DOHH2 (cell line): ENCODE measurements at regions not wholly inside any gene's neighbourhood (a gene's known extent, or its start where the extent isn't known, plus 50 kb on each side); places are given as distances from the start of the nearest gene placed in this dataset.

Source experiments
- H3F3A ChIP-seq: fragments of 200-600 bp; sonication (generic), shearing (Covaris generic); 2 replicates; pipeline ENCODE4 v1.6.0; 2016; ENCODE audit warnings: antibody characterized with exemption, mild to moderate bottlenecking; ENCODE audit not compliant: control insufficient read depth, insufficient read depth
- H3K27ac ChIP-seq: fragments of 200-600 bp; sonication (generic); 2 replicates; pipeline ENCODE4 v1.5.1; 2014; ENCODE audit warnings: low read depth, mild to moderate bottlenecking, low read length, moderate library complexity
- H3K27me3 ChIP-seq: fragments of 200-600 bp; sonication (generic); 2 replicates; pipeline ENCODE4 v1.6.1; 2014; ENCODE audit warnings: mild to moderate bottlenecking, low read length, mixed read lengths; ENCODE audit not compliant: control insufficient read depth
- H3K36me3 ChIP-seq: fragments of 200-600 bp; sonication (generic); 2 replicates; pipeline ENCODE4 v1.6.1; 2014; ENCODE audit warnings: mild to moderate bottlenecking, low read length, moderate library complexity, mixed read lengths; ENCODE audit not compliant: control insufficient read depth
- H3K4me1 ChIP-seq: fragments of 200-600 bp; sonication (generic); 2 replicates; pipeline ENCODE4 v1.6.1; 2014; ENCODE audit warnings: mild to moderate bottlenecking, low read length, mixed read lengths; ENCODE audit not compliant: control insufficient read depth
- H3K4me2 ChIP-seq: fragments of 200-600 bp; sonication (generic); 2 replicates; pipeline ENCODE4 v1.6.0; 2014; ENCODE audit warnings: mild to moderate bottlenecking, low read length, moderate library complexity
- H3K4me3 ChIP-seq: fragments of 200-600 bp; sonication (generic); 2 replicates; pipeline ENCODE4 v1.5.1; 2014; ENCODE audit warnings: mild to moderate bottlenecking, low read length, mixed read lengths
- H3K79me2 ChIP-seq: fragments of 200-600 bp; sonication (generic); 2 replicates; pipeline ENCODE4 v1.6.1; 2014; ENCODE audit warnings: mild to moderate bottlenecking, low read length, mixed read lengths; ENCODE audit not compliant: control insufficient read depth
- H3K9me2 ChIP-seq: fragments of 200-600 bp; sonication (generic); replicated peaks from 2 replicates; pipeline ENCODE4 v1.6.1; 2014; ENCODE audit warnings: mild to moderate bottlenecking, low read length, mixed read lengths; ENCODE audit not compliant: control insufficient read depth
- H3K9me3 ChIP-seq: fragments of 200-600 bp; sonication (generic); 2 replicates; pipeline ENCODE4 v1.6.1; 2014; ENCODE audit warnings: antibody characterized with exemption, low read length, mixed read lengths; ENCODE audit not compliant: control insufficient read depth, insufficient read depth
- H4K20me1 ChIP-seq: fragments of 200-600 bp; sonication (generic); 2 replicates; pipeline ENCODE4 v1.6.0; 2014; ENCODE audit warnings: low read depth, mild to moderate bottlenecking, antibody characterized with exemption, low read length, moderate library complexity; ENCODE audit not compliant: control insufficient read depth, insufficient read depth
- CTCF ChIP-seq: fragments of 200-600 bp; sonication (generic); IDR thresholded peaks from one replicate; pipeline ENCODE4 v1.5.1; 2014; ENCODE audit warnings: antibody characterized with exemption, mild to moderate bottlenecking, low read depth, low read length; ENCODE audit not compliant: poor library complexity, severe bottlenecking
- EZH2phosphoT487 ChIP-seq: fragments of 200-600 bp; sonication (generic); IDR thresholded peaks from 2 replicates; pipeline ENCODE4 v1.6.1; 2017; ENCODE audit warnings: borderline replicate concordance, mild to moderate bottlenecking, antibody characterized with exemption, low read length, moderate library complexity, mixed read lengths

- H3K27me3 ChIP-seq: no peaks in the 10 kb centered on the region
- no peaks in the 10 kb centered on the region for H3K79me2 ChIP-seq
- H3K27ac ChIP-seq: no peak overlapping the region
- H3K4me3 ChIP-seq: no peak overlapping the region
- no peaks in the 10 kb centered on the region for H3K9me3 ChIP-seq
- no peaks in the 10 kb centered on the region for H3K36me3 ChIP-seq
- TF ChIP-seq CTCF: no peak
- no peak for TF ChIP-seq EZH2phosphoT487
- no peak overlapping the region for H3K4me2 ChIP-seq
- H3F3A ChIP-seq: no peaks in the 10 kb centered on the region
- no peaks in the 10 kb centered on the region for H3K4me1 ChIP-seq
- H3K9me2 ChIP-seq: no peaks in the 10 kb centered on the region; the same call in 1 of the 2 replicates
- no peaks in the 10 kb centered on the region for H4K20me1 ChIP-seq
Measured at GRCh38 chr2:234733795-234734600, 217.8 kb upstream of the SH3BP4 start.

- H3F3A ChIP-seq: no peaks in the 10 kb centered on the region
- H3K79me2 ChIP-seq: no peaks in the 10 kb centered on the region
- H3K4me3 ChIP-seq: no peak overlapping the region
- no peaks in the 10 kb centered on the region for H4K20me1 ChIP-seq
- H3K4me1 ChIP-seq: no peaks in the 10 kb centered on the region
- TF ChIP-seq EZH2phosphoT487 (no peak), CTCF (no peak)
- H3K9me2 ChIP-seq: no peaks in the 10 kb centered on the region; the same call in 1 of the 2 replicates
- H3K4me2 ChIP-seq: no peak overlapping the region
- no peaks in the 10 kb centered on the region for H3K27me3 ChIP-seq
- H3K9me3 ChIP-seq: no peaks in the 10 kb centered on the region
- no peaks in the 10 kb centered on the region for H3K36me3 ChIP-seq
- H3K27ac ChIP-seq: no peak overlapping the region
Measured at GRCh38 chr2:234733093-234733489, 218.7 kb upstream of the SH3BP4 start.

- Histone ChIP-seq H3F3A (no peaks in the 10 kb centered on the region), H3K27ac (no peak overlapping the region), H3K4me1 (no peaks in the 10 kb centered on the region), H3K36me3 (no peaks in the 10 kb centered on the region), H4K20me1 (no peaks in the 10 kb centered on the region), H3K79me2 (no peaks in the 10 kb centered on the region), H3K4me3 (no peak overlapping the region), H3K27me3 (no peaks in the 10 kb centered on the region), H3K4me2 (no peak overlapping the region), H3K9me3 (no peaks in the 10 kb centered on the region), H3K9me2 (no peaks in the 10 kb centered on the region; the same call in 1 of the 2 replicates)
- TF ChIP-seq EZH2phosphoT487 (no peak), CTCF (no peak)
Measured at GRCh38 chr2:234732404-234733092, 219.3 kb upstream of the SH3BP4 start.
